GM18870 (cell line): ENCODE measurements at regions not wholly inside any gene's neighbourhood (a gene's known extent, or its start where the extent isn't known, plus 50 kb on each side); places are given as distances from the start of the nearest gene placed in this dataset.
"Not testable (repeated sequence)": the region's sequence is repeated elsewhere in the genome, so short reads cannot be mapped to it uniquely, and the experiment has no call there.

Experiments used
- ATAC-seq: cut with Tn5 transposase; IDR thresholded peaks from one replicate; pipeline ENCODE4 v1.9.1; 2021; ENCODE audit warnings: moderate library complexity; ENCODE audit not compliant: unreplicated experiment

DNA sequence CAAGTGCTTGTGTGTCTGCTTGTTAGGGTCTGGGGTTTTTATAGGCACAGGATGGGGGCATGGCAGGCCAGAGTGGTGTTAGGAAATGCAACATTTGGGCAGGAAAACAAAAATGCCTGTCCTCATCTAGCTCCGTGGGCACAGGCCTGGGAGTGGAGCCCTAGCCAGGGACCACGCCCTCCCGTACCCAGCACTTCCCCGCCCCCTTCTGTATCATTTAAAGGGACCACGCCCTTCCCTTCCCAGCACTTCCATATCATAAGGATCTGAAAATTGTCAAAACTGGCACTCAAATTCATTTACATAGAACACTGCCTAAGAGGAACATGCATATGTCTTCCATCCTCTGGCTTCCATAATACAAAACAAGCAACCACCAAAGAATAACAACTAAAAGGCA, 185.8 kb downstream of the B3GLCT start:
- no peak for ATAC-seq

DNA sequence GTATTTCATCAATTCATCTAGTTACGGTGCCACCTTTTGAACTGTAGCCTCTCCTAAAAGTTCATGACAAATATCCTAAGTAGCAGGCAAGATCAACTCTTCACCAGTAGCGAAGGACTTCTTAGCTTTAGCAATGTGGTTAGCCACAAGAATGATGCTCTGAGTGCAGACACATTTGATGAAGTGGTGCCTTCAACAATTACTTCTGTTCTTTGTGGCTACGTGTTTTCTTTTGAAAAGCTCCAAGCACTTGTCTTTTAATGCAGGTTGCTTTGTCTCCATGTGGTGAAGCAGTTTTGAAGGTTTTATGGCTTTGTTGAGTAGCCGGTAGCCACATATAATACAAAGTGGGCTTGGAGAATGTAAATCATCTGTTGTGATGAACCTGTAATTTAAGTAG, 194.7 kb downstream of the B3GLCT start:
- ATAC-seq, result no peak

- no peak for ATAC-seq
Measured at GRCh38 chr13:31395090-31395489, 195.3 kb downstream of the B3GLCT start.

GRCh38 chr13:31399690-31400089, 199.9 kb downstream of the B3GLCT start:
- no peak for ATAC-seq

- ATAC-seq, result not testable (repeated sequence)
Measured at GRCh38 chr13:31403711-31404110, 203.9 kb downstream of the B3GLCT start.

DNA sequence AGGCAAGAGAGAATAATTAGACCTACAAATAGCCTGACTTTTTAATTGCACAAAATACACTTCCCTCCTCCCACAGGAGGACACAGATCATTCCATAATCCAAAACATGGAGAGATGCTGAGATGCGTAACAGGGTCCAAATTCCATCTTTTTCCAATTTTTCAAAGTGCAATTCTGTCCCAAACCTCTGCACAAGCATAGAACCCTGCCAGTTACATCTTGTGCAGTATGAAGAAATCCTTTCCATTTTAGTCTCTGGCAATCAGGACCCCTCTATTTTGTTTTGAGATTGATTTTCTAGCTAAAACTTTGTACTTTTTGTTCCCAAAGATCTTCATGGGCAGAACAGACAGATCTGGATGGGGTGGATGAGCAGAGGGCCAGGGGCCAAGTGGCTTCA, 209.2 kb downstream of the B3GLCT start:
- ATAC-seq, result no peak

GRCh38 chr13:31409678-31410356, 210.0 kb downstream of the B3GLCT start:
- no peak for ATAC-seq

GRCh38 chr13:31413516-31413915, 213.7 kb downstream of the B3GLCT start:
- no peak for ATAC-seq

- ATAC-seq, result no peak
Measured at GRCh38 chr13:31416066-31416465, 216.3 kb downstream of the B3GLCT start.

GRCh38 chr13:31418186-31418585, 218.4 kb downstream of the B3GLCT start:
- no peak for ATAC-seq

DNA sequence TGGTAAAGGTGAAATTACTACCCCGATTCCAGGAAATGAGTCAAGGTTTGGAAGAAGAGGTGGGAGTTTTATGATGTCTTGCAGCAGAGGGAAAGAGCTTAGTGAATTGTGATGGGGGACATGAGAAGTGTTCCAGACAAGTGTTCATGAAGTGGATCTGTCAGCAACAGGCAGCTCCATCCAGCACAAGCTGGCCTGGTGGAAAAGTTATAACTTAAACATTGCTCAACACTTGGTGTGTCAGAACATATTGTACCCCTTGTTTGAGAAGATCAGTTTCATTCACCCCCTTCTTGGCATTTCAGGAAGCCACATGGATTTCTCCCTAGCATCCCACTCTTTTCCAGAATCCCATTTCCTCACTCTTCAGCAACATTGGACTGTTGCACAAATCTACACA, 222.0 kb downstream of the B3GLCT start:
- ATAC-seq, result no peak

DNA sequence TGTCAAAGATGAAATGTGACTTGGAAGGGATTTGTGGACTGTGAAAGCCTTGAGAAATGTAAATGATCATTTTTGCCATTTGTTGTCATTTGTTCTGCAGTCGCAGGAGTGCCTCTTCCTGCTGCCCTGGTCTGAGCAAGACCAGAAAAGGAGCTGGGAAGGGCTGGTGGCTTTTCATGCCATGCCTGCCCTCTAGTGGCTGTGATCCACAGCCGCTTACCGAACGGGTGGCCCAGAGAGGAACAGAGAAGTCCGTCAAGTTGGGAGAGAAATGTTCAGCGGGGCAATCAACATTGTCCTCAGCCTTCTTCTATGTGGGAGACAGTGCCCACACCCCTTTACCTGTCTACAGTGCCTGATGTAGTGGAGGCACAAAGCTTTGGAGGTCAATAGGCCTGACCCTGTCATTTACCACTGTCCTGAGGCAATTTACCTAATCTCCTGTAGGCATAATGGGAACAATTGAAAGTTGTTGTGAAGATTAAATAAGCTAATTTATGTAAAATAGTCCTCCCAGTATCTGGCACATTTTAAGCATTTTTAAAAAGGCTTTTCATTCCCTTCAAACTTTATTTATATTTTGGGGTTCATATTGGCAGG, 224.5 kb downstream of the B3GLCT start:
- peak; percentile 94 for ATAC-seq

GRCh38 chr13:31426395-31426794, 226.6 kb downstream of the B3GLCT start:
- no peak for ATAC-seq

DNA sequence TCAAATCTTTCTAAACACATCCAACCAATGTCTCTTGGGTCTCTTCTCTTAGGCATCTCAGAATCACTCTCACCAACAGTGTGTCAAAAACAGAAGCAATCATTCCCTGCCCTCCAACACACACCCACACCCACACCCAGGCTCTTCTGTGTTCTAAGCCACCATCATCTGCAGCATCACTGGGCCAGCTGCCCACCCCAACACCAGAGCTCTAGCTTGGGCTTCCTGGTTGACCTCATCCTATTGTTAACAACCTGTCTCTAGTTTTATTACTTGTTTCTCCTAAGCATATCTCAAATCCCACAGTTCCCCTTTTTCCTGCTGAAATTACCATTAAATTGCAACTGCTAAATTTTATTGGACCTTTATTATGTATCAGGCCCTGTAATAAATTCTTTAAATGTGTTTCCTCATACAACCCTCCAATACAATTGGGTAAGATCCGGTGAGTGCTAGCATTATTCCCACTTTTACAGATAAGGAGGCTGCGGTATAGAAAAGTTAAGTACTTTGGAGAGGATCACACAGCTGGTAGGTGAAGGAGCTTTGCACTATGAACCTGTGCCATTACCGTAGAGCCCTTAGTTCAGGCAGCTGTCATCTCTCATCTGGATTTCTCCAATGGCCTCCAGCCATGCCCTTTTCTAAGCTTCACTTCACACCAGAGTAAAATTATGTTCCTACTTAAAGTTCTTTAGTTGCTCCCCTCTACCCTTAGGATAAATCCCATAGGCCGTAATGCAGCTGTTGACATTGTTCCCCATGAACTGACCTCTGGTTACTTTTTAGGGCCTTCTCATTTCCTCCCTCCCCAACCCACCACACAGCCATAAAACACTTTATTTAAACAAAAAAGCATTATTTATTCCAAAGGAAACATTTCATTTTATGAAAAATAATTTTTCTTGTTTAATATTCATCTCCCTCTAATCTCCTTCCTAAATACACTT, 227.7 kb downstream of the B3GLCT start:
- no peak for ATAC-seq

DNA sequence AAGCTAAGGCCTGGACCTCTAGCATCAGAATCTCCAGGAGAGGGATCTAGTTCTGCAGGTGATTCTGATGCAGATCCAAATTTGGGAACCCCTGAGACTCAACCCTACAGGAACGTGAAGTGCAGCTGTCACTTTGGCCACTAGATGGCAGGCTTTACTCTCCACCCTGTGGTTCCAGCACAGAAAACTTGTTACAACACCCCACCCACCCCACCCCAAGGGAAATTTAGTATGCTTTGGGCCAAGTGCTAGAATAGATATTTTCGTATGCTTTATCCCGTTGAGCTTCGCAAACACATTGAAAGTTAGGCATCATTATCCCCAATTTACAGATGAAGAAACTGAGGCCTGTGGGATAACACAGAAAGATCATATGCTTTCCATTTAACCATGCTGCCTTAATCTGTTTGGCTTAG, 232.0 kb downstream of the B3GLCT start:
- peak; percentile 61 for ATAC-seq

DNA sequence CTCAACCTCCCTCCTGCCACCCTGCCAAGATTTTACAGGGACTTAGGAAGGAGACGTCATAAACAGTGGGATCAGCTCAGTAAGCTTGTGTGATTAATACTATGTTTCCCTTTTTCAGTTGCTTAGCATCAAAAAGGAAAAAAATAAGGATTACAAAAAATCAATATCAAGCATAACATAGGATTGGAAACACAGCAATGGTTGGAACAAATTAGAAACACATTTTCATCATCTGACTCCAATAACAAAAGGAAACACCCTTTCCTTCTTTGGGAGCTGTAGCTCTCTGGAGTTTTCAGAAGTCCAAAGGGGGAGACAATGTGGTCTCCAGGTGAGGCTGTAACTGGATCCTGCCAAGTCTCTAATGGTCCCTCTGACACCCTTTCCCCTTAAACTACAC, 233.4 kb downstream of the B3GLCT start:
- ATAC-seq, result no peak

- ATAC-seq, result no peak
Measured at GRCh38 chr13:31433746-31434145, 234.0 kb downstream of the B3GLCT start.

- no peak for ATAC-seq
Measured at GRCh38 chr13:31434613-31435012, 234.8 kb downstream of the B3GLCT start.

GRCh38 chr13:31435536-31435935, 235.8 kb downstream of the B3GLCT start:
- ATAC-seq, result no peak

DNA sequence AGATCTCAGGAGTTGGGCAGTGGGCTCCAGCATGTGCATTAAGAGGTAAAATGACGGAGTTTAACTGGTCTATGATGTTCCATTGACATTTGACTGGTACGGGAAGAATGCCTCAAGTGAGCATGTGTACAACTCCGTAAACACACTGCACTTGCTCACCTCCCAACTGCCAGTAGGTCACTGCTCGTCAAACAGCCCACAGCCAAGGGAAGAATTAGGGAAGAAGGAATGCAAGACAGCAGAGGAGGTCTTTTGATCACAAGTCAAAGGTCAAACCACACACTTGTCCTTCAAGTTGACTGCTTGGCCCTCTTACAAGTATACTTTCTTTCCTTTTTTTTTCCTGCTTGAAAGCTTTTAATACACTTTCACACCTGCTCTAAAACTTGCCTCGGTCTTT, 236.7 kb downstream of the B3GLCT start:
- no peak for ATAC-seq

DNA sequence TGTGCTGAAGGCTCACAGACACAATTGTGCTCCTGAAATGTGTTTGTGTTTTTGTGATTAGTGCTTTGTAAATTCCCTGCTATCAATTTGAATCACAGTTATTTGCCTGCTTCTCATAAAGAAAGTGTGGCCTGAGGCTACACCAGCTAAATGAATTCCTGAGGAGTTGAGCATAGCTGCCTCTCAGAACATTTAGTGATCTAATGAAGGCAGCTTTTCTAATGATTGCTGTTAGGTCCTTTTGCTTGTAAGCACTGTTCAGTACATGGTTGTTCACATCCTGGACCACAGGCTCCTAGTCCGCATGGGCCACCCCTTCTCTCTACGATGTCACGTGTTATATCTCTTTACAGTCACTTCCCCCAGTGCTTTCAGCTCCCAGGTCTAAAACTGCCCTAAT, 238.2 kb downstream of the B3GLCT start:
- ATAC-seq, result no peak

- ATAC-seq, result no peak
Measured at GRCh38 chr13:31440132-31440531, 240.4 kb downstream of the B3GLCT start.
